IMR-90 (cell line): ENCODE measurements at regions not wholly inside any gene's neighbourhood (a gene's known extent, or its start where the extent isn't known, plus 50 kb on each side); places are given as distances from the start of the nearest gene placed in this dataset.

Experiments
- BHLHE40 ChIP-seq: fragments of 150-350 bp; IDR thresholded peaks from 2 replicates; pipeline ENCODE4 v1.6.1; 2016; ENCODE audit warnings: mild to moderate bottlenecking, low read depth, low read length
- CEBPB ChIP-seq: IDR thresholded peaks from 2 replicates; pipeline ENCODE4 v1.6.1; 2012; ENCODE audit warnings: low read depth, low read length, improper control_type of control experiment
- MAZ ChIP-seq: IDR thresholded peaks from 2 replicates; pipeline ENCODE4 v1.6.1; 2012; ENCODE audit warnings: low read depth, mild to moderate bottlenecking, low read length, improper control_type of control experiment, moderate library complexity, borderline replicate concordance
- POLR2A ChIP-seq: IDR thresholded peaks from 2 replicates; pipeline ENCODE4 v1.6.1; 2012; ENCODE audit warnings: mild to moderate bottlenecking, low read depth, low read length
- RAD21 ChIP-seq: IDR thresholded peaks from 2 replicates; pipeline ENCODE4 v1.6.1; 2012; ENCODE audit warnings: low read length, improper control_type of control experiment
- RCOR1 ChIP-seq: IDR thresholded peaks from 2 replicates; pipeline ENCODE4 v1.6.1; 2012; ENCODE audit warnings: mild to moderate bottlenecking, low read length, improper control_type of control experiment; ENCODE audit not compliant: insufficient replicate concordance
- TF ChIP-seq, protein P1 (sequence below): conservative IDR thresholded peaks from 2 replicates; pipeline ENCODE4 v1.5.1; 2012; ENCODE audit warnings: mild to moderate bottlenecking, low read depth, low read length, improper control_type of control experiment
- TF ChIP-seq, protein P2 (sequence below): fragments of 150-350 bp; IDR thresholded peaks from 2 replicates; pipeline ENCODE4 v1.6.1; 2017; ENCODE audit warnings: mild to moderate bottlenecking, antibody characterized with exemption, low read length, low read depth

DNA sequence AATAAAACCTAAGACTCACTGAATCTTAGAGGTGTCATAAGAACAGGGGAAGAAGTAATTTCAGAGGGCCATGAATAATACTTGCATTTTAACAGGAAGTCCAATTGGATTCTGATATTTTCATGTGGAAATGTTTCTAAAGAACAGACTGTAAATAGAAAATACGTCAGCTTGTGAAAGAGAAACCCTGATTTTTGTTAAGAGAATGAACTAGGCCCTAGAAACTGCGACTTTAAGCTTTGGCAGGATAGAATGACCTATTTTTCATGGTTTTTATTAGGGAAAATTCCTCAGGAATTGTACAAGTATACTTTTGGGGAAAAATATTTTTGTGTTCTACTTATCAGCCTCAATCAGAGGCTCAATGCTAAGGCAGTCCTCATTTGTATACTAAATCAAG lies 215.5 kb upstream of the ACTBL2 start:
- TF ChIP-seq, protein P1, sequence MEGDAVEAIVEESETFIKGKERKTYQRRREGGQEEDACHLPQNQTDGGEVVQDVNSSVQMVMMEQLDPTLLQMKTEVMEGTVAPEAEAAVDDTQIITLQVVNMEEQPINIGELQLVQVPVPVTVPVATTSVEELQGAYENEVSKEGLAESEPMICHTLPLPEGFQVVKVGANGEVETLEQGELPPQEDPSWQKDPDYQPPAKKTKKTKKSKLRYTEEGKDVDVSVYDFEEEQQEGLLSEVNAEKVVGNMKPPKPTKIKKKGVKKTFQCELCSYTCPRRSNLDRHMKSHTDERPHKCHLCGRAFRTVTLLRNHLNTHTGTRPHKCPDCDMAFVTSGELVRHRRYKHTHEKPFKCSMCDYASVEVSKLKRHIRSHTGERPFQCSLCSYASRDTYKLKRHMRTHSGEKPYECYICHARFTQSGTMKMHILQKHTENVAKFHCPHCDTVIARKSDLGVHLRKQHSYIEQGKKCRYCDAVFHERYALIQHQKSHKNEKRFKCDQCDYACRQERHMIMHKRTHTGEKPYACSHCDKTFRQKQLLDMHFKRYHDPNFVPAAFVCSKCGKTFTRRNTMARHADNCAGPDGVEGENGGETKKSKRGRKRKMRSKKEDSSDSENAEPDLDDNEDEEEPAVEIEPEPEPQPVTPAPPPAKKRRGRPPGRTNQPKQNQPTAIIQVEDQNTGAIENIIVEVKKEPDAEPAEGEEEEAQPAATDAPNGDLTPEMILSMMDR = no peak
- TF ChIP-seq POLR2A = no peak
- TF ChIP-seq, protein P2, sequence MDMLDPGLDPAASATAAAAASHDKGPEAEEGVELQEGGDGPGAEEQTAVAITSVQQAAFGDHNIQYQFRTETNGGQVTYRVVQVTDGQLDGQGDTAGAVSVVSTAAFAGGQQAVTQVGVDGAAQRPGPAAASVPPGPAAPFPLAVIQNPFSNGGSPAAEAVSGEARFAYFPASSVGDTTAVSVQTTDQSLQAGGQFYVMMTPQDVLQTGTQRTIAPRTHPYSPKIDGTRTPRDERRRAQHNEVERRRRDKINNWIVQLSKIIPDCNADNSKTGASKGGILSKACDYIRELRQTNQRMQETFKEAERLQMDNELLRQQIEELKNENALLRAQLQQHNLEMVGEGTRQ = no peak
- no peak for TF ChIP-seq RAD21
- no peak for TF ChIP-seq RCOR1
- TF ChIP-seq CEBPB = no peak
- no peak for TF ChIP-seq BHLHE40
- TF ChIP-seq MAZ = no peak
